GM21447 (cell line): ENCODE measurements at regions not wholly inside any gene's neighbourhood (a gene's known extent, or its start where the extent isn't known, plus 50 kb on each side); places are given as distances from the start of the nearest gene placed in this dataset.

Experiments used
- ATAC-seq: cut with Tn5 transposase; IDR thresholded peaks from one replicate; pipeline ENCODE4 v1.9.1; 2021; ENCODE audit not compliant: unreplicated experiment

GRCh38 chr20:6618051-6618450 lies 149.4 kb upstream of the BMP2 start:
- no peak for ATAC-seq

GRCh38 chr20:6616421-6616820 lies 151.1 kb upstream of the BMP2 start:
- no peak for ATAC-seq

- ATAC-seq: no peak
These were observed 152.7 kb upstream of the BMP2 start for GRCh38 chr20:6614836-6615235.

DNA sequence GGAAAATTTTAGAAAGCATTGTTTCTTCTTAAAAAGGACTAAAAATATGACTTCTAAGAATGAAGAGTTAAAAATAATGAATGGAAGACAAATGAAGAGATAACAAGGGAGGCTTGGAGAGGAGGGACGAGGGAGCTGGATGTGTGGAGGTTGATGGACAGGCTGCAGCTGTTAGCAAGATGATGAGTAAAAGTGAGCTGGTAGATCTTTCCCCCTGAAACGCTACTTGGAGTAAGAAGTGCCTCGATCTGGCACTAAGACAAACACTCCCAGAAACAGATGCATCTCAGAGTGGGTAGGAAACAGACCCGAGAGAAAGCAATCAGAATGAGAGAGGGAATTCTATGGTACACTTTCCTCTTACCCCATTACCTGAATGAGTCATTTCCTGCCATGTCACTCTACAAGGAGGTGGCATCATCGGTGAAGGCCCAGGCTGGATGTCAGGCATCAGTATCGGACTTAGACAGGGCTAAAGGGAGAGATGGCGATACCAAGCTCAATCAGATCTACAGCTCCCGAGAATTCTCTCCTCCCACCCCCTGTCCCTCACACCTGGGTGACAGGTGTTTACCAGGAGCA lies 154.1 kb upstream of the BMP2 start:
- peak; percentile 68 for ATAC-seq

DNA sequence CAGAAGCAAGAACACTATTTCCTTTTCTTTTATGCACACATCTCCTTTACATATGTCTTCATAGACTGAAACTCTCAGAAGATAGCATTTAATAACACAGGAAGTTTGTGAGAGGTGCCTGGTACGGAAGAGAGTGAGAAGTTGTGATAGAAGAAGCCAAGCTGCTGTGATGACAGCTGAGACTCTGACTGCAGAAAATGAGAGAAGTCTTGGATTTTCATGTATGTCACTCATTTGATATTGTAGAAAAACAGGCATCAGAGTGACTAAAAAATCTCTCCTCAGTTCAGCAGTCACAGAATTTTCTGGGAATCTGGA lies 154.9 kb upstream of the BMP2 start:
- ATAC-seq: no peak

- no peak for ATAC-seq
These were observed 155.4 kb upstream of the BMP2 start for GRCh38 chr20:6611911-6612605.

- ATAC-seq: no peak
These were observed 160.8 kb upstream of the BMP2 start for GRCh38 chr20:6606651-6607050.

GRCh38 chr20:6605055-6605935 lies 162.2 kb upstream of the BMP2 start:
- no peak for ATAC-seq

DNA sequence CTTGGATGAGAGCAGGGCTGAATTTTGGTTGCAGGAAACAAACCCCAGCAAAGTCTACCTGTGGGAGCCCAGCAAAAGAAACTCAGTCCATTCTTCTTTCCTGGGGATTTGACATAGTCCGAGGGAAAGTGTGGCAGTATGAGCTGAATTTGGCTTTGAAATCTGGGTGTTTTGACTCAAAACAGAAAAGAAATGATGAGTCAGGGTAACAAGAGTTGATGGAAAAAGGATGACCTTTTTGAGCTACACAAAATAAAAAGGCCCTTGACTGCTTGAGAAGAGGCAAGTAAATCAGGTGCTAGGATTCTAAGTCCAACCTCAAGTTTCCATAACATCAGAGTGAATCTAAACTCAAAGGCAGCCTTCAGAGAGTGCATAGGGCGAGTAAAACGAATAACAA lies 163.3 kb upstream of the BMP2 start:
- no peak for ATAC-seq

DNA sequence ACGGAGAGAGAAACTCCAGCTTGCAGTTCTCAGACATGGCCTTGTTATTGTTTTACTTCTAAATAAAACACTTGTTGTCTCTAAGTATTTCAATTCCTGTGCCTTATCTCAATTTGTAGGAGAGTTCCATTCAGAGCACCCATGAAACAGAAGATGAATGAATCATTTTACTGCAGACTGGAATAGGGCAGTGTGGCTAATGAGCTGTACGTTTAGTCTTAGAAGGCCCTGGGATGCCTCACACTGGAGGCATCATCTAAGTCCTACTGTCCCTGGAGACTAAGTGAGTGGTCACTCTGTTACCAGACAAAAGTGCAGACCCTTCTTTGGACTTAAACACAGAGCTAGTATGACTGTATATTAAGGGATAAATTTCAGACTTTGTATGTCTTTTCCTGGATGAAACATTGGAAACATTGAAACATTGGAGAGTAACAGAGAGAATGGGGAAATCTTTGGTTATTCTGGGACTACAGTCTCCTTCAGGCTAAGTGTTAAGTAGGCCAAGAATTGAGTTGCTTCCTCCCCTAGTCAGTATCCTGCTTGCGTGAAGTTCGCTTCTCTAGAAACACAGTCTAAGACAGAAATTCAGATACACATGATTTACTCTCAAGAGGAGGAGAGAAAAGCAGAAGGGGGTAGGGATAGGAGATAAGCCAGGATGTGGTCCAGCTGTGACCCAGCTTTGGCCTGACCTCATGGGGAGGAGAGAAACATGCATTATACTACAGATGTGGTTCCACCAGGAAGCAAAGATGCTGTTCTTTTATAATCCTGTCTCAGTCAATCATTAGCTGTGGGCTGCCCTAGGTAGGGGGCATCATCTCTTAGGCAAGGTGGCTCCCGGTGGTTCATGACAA lies 167.4 kb upstream of the BMP2 start:
- no peak for ATAC-seq

GRCh38 chr20:6595704-6596103 lies 171.8 kb upstream of the BMP2 start:
- ATAC-seq: no peak

- no peak for ATAC-seq
These were observed 176.4 kb upstream of the BMP2 start for GRCh38 chr20:6590891-6591637.

- no peak for ATAC-seq
These were observed 179.2 kb upstream of the BMP2 start for GRCh38 chr20:6588296-6588695.

GRCh38 chr20:6583134-6583738 lies 184.2 kb upstream of the BMP2 start:
- ATAC-seq: no peak

DNA sequence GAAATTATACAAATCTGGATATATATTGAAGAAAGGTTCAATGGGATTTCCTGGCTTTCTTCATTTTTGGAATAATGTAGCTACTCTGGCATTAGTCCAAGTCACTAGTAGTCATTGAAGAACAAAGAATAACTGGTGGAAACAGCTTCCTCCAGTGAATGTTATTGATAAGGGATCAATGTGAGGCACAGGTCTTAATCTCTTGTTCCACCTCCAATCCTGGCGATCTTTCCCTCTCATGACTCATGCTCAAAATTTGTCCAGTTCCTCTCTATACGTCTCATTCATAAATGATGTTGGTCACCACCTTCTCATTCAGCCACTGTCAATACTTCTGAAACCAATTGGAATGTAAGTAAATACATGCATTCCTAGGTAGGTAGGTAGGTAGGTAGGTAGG lies 185.0 kb upstream of the BMP2 start:
- ATAC-seq: no peak

GRCh38 chr20:6580486-6580885 lies 187.0 kb upstream of the BMP2 start:
- ATAC-seq: no peak

DNA sequence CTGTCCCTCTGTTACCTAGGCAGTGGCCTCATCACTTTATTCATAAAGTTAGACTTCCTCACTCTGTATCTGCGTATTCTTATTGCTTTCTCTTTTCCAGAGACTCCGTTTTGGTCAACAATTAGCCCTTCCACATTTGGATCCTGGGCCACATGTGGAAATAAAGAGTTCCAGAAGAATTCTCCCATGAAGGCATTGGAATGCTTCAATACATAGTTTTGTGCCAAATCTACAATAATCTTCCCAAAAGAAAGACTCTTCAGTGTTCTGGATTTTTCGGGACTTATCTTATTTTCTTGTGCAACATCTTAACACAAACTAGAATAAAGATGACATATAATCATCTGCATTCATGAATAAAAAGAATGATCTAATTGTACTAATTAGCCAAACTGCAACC lies 187.7 kb upstream of the BMP2 start:
- no peak for ATAC-seq

DNA sequence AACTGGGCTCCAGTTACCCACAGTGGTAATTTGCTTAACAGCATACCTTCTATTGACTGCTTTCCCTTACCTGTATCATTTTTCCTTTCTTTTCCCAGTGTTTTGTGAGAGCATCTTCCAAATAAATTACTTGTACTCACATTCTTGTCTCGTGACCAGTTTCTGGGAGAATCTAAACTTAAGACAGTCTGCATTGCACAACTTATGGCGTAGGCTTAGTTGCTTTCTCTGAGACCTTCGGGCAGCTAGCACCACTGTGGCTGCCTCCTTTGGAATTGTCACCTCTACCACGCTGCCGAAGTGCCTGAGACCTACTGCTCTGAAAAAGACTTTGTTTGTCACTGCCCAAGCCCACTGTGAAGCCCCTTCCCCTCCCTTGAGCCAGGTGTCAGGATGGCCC lies 188.1 kb upstream of the BMP2 start:
- ATAC-seq: no peak

GRCh38 chr20:6577451-6577850 lies 190.0 kb upstream of the BMP2 start:
- ATAC-seq: no peak

- no peak for ATAC-seq
These were observed 190.8 kb upstream of the BMP2 start for GRCh38 chr20:6576726-6577125.
